A549 (cell line): ENCODE measurements at regions not wholly inside any gene's neighbourhood (a gene's known extent, or its start where the extent isn't known, plus 50 kb on each side); places are given as distances from the start of the nearest gene placed in this dataset.

Source experiments
- ATAC-seq, 2 experiments: fragments of 200-7000 bp in 1 of 2; fragments of >200 bp in 1 of 2; cut with Nextera tagmentation in 1 of 2; cut with Tn5 transposase in 1 of 2; 3 replicates each; pipeline versions ENCODE4 v1.8.0 to v1.9.1; 2018 to 2020; ENCODE audit warnings: mild to moderate bottlenecking in 1 of 2, moderate library complexity in 1 of 2
- CTCF ChIA-PET: fragments of 300-600 bp; sonication (Branson Sonifier 250); formaldehyde crosslinking; extraction: SDS; loops from one replicate; lab custom pipeline; 2021; ENCODE audit warnings: antibody characterized with exemption, inconsistent platforms; lab: Yijun Ruan, JAX
- POLR2A ChIA-PET: fragments of 350-600 bp; formaldehyde crosslinking; extraction: SDS; loops from one replicate; lab custom pipeline; 2021; ENCODE audit warnings: antibody characterized with exemption, inconsistent platforms; lab: Yijun Ruan, JAX
- DNase-seq, 2 experiments: peaks; one replicate each; pipeline versions ENCODE4 v3.0.0 to v3.0.0-alpha.2; 2011 to 2016; ENCODE audit warnings: low read depth in 1 of 2, low spot score in 1 of 2
- FAIRE-seq: peaks from 2 replicates; lab custom pipeline; 2011; peaks lifted over from hg19 to GRCh38; lab: Jason Lieb, UNC
- H3K27ac ChIP-seq, 2 experiments: fragments of >200 bp; sonication (Bioruptor Twin); formaldehyde crosslinking; 3 replicates each; pipeline ENCODE4 v1.5.1; 2016 to 2017
- H3K4me1 ChIP-seq: fragments of >200 bp; sonication (Bioruptor Twin); formaldehyde crosslinking; 3 replicates; pipeline ENCODE4 v1.6.1; 2016
- H3K4me2 ChIP-seq: fragments of >200 bp; sonication (Bioruptor Twin); formaldehyde crosslinking; 3 replicates; pipeline ENCODE4 v1.6.1; 2016
- H3K4me3 ChIP-seq: fragments of >200 bp; sonication (Bioruptor Twin); formaldehyde crosslinking; 3 replicates; pipeline ENCODE4 v1.5.1; 2016
- H3K9me3 ChIP-seq: fragments of >200 bp; sonication (Bioruptor Twin); formaldehyde crosslinking; 3 replicates; pipeline ENCODE4 v1.6.1; 2016
- CBX2 ChIP-seq: fragments of 200-600 bp; sonication (generic); IDR thresholded peaks from 2 replicates; pipeline ENCODE4 v1.6.1; 2016; ENCODE audit warnings: low read depth, mild to moderate bottlenecking, borderline replicate concordance
- GATA3 ChIP-seq: IDR thresholded peaks from 2 replicates; pipeline ENCODE4 v1.6.1; 2012; ENCODE audit warnings: borderline replicate concordance
- HMGXB4 ChIP-seq: fragments of 250-450 bp; sonication (Bioruptor Pico); IDR thresholded peaks from 2 replicates; pipeline ENCODE4 v1.5.0; 2021; ENCODE audit warnings: mild to moderate bottlenecking, moderate library complexity, borderline replicate concordance
- HOXB5 ChIP-seq: fragments of 250-450 bp; sonication (Bioruptor Pico); IDR thresholded peaks from 2 replicates; pipeline ENCODE4 v1.5.0; 2020; ENCODE audit warnings: mild to moderate bottlenecking, moderate library complexity
- MAFK ChIP-seq: fragments of 450-650 bp; IDR thresholded peaks from 2 replicates; pipeline ENCODE4 v1.6.1; 2014; ENCODE audit not compliant: partially characterized antibody
- RARB ChIP-seq: fragments of 250-450 bp; sonication (Bioruptor Pico); IDR thresholded peaks from 2 replicates; pipeline ENCODE4 v1.8.0; 2021; ENCODE audit warnings: mild to moderate bottlenecking, moderate library complexity
- RFX5 ChIP-seq: fragments of 450-650 bp; IDR thresholded peaks from 2 replicates; pipeline ENCODE4 v1.7.1; 2014; ENCODE audit warnings: antibody characterized with exemption, mild to moderate bottlenecking, moderate library complexity
- RNF2 ChIP-seq: fragments of 200-600 bp; sonication (generic); IDR thresholded peaks from 2 replicates; pipeline ENCODE4 v1.6.1; 2016; ENCODE audit warnings: low read depth, mild to moderate bottlenecking, antibody characterized with exemption, moderate library complexity, borderline replicate concordance
- SMC3 ChIP-seq: fragments of >200 bp; sonication (Bioruptor Twin); formaldehyde crosslinking; IDR thresholded peaks from 3 replicates; pipeline ENCODE4 v1.6.1; 2018; ENCODE audit warnings: inconsistent platforms
- SREBF2 ChIP-seq: fragments of 450-650 bp; IDR thresholded peaks from 2 replicates; pipeline ENCODE4 v1.6.1; 2014; ENCODE audit warnings: mild to moderate bottlenecking, moderate library complexity
- TP53 ChIP-seq: fragments of 250-450 bp; sonication (Bioruptor Pico); IDR thresholded peaks from 2 replicates; pipeline ENCODE4 v1.5.0; 2021; ENCODE audit warnings: mild to moderate bottlenecking, moderate library complexity
- ZSCAN20 ChIP-seq: fragments of 250-450 bp; sonication (Bioruptor Pico); IDR thresholded peaks from 2 replicates; pipeline ENCODE4 v1.8.0; 2022; ENCODE audit warnings: mild to moderate bottlenecking, moderate library complexity
- WGBS: methylation state at CpG from one replicate; pipeline ENCODE4 v1.1.6; 2017; ENCODE audit errors: missing lambda C conversion rate; 5-methylcytosine and 5-hydroxymethylcytosine counted together
- TF ChIP-seq, protein P1 (sequence below): fragments of 450-650 bp; IDR thresholded peaks from 2 replicates; pipeline ENCODE4 v1.6.1; 2014; ENCODE audit warnings: antibody characterized with exemption
- TF ChIP-seq, protein P2 (sequence below): IDR thresholded peaks from 2 replicates; pipeline ENCODE4 v1.6.1; 2012; ENCODE audit warnings: low read depth, borderline replicate concordance

DNA sequence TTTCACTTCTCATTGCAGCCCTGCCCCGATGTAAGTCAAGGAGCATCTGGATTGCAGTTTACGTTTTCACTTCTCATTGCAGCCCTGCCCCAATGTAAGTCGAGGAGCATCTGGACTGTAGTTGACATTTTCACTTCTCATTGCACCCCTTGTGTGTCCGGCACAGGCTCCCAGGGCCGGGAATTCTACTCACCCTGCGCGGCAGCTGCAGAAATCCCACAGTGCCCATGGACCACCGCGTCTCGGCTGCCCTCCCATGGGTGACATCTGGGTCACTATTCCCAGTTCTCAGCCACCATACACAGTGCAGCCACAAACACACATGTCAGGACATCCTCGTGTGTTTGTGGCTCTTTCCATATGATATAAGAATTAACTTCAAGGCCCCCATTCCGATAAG is 378.5 kb downstream of the ADGRD1 start:
- POLR2A ChIA-PET, result no interaction called here
- Histone ChIP-seq H3K9me3 (no peaks in the 10 kb centered on the region), H3K4me1 (no peaks in the 10 kb centered on the region), H3K4me3 (no peak overlapping the region), H3K27ac (no peak overlapping the region), H3K4me2 (no peak overlapping the region)
- no peak for FAIRE-seq
- CTCF ChIA-PET, result no interaction called here
- no peak for ATAC-seq
- 65% methylated on average over 12 of the region's 12 CpGs for WGBS
- DNase-seq, result no peak
- TF ChIP-seq, protein P1, sequence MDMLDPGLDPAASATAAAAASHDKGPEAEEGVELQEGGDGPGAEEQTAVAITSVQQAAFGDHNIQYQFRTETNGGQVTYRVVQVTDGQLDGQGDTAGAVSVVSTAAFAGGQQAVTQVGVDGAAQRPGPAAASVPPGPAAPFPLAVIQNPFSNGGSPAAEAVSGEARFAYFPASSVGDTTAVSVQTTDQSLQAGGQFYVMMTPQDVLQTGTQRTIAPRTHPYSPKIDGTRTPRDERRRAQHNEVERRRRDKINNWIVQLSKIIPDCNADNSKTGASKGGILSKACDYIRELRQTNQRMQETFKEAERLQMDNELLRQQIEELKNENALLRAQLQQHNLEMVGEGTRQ, result no peak
- TF ChIP-seq RNF2 (no peak), SMC3 (no peak), TP53 (CRISPR knock-in tag) (no peak)
- TF ChIP-seq, protein P2, sequence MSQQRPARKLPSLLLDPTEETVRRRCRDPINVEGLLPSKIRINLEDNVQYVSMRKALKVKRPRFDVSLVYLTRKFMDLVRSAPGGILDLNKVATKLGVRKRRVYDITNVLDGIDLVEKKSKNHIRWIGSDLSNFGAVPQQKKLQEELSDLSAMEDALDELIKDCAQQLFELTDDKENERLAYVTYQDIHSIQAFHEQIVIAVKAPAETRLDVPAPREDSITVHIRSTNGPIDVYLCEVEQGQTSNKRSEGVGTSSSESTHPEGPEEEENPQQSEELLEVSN, result no peak

DNA sequence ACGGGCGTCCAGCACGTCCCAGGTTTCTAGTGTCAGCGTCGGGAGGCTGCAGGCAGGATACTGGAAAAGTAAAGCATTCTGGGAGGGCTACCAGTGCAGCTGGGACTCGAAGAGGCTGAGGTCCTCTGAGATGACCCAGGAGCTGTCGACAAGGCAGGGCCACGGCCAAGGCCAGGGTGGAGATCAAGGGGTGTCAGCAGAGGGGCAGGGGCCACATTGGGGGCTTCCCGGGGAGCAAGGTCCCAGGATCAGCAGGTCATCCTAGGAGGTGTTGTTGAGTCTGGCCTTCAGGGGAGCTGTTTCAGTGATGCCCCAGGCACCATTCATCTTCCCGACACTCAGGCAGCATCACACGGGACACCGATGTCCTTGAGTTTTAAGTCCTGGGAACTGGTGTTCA is 377.8 kb upstream of the SFSWAP start:
- H3K4me1 ChIP-seq, result no peaks in the 10 kb centered on the region
- TF ChIP-seq HOXB5 (no peak), CBX2 (no peak), RARB (CRISPR knock-in tag) (no peak), GATA3 (no peak), HMGXB4 (CRISPR knock-in tag) (no peak)
- TF ChIP-seq, protein P1, result no peak
- TF ChIP-seq, all 56 proteins: peak for 0
- no peak overlapping the region for H3K4me2 ChIP-seq
- no peaks in the 10 kb centered on the region for H3K9me3 ChIP-seq
- no peak for FAIRE-seq
- peak in 1 of 2 experiments; percentile 37; a peak in 1 of 6 replicates for ATAC-seq
- no peak for DNase-seq
- ChIA-PET POLR2A (no interaction called here), CTCF (no interaction called here)
- 71% methylated on average over 11 of the region's 12 CpGs for WGBS
- H3K4me3 ChIP-seq, result no peak overlapping the region
- no peak overlapping the region for H3K27ac ChIP-seq

DNA sequence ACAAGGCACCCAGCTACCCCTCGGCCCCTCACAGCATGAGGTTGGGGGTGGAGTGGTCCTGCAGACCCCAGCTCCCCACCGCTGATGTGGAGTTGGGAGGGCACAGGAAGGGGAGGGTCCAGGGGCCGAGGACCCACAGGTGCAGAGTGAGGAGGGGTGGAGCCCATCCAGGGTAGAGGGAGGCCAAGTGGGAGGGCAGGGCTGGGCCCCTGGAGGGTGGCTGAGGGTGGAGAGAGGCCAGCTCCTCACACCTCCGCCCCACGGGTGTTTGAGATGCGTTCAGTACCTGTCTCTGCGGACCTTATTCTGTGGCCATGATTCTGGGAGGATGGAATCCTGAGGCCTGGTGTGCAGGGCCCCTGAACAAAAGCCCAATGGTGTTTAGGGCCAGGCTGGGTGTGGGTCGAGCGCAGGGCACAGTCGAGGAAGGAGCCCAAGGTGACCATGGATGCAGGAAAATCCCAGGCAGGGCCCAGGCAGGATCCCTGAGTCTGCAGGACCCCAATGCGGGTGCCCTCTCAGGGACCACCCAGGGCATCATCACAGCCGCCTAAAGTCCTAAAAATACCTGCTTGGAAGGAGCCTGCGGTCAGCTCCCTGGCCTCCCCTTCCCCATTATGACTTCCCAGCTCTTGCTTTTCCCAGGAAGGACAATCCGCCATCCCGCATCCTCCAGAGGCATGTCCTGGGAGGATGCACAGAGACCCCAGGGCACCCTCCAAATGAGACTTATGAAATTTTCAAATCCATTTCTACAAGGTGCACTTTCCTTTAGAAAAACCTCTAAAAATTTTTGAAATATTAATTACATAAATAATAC is 377.1 kb upstream of the SFSWAP start:
- Histone ChIP-seq H3K9me3 (no peaks in the 10 kb centered on the region), H3K4me3 (no peak overlapping the region), H3K4me1 (no peaks in the 10 kb centered on the region), H3K4me2 (no peak overlapping the region), H3K27ac (no peak overlapping the region)
- no peak for ATAC-seq
- FAIRE-seq, result no peak
- TF ChIP-seq RFX5 (no peak), SREBF2 (no peak)
- CTCF ChIA-PET, result no interaction called here
- 43% methylated on average over 14 of the region's 15 CpGs for whole genome bisulfite sequencing
- DNase-seq, result no peak
- POLR2A ChIA-PET, result no interaction called here

- Histone ChIP-seq H3K9me3 (no peaks in the 10 kb centered on the region), H3K4me2 (no peak overlapping the region), H3K27ac (no peak overlapping the region), H3K4me1 (no peaks in the 10 kb centered on the region), H3K4me3 (no peak overlapping the region)
- ChIA-PET CTCF (no interaction called here), POLR2A (no interaction called here)
- no peak for FAIRE-seq
- DNase-seq, result no peak
- no peak for TF ChIP-seq ZSCAN20 (CRISPR knock-in tag)
- peak; percentile 37 for TF ChIP-seq MAFK
- ATAC-seq, result no peak
- WGBS, result 31% methylated on average over 4 of the region's 4 CpGs
Measured at GRCh38 chr12:131334835-131335234, 376.1 kb upstream of the SFSWAP start.
